HG03558 (cell line): ENCODE measurements at regions not wholly inside any gene's neighbourhood (a gene's known extent, or its start where the extent isn't known, plus 50 kb on each side); places are given as distances from the start of the nearest gene placed in this dataset.

Experiments
- ATAC-seq: cut with Tn5 transposase; IDR thresholded peaks from one replicate; pipeline ENCODE4 v1.9.1; 2021; ENCODE audit warnings: moderate number of reproducible peaks; ENCODE audit not compliant: unreplicated experiment; ENCODE audit errors: extremely low read depth

GRCh38 chr5:85159395-85159794, 774.7 kb upstream of the EDIL3 start:
- no peak for ATAC-seq

- no peak for ATAC-seq
These were observed 783.8 kb upstream of the EDIL3 start for GRCh38 chr5:85168474-85168873.

- ATAC-seq: no peak
These were observed 785.5 kb upstream of the EDIL3 start for GRCh38 chr5:85170183-85170582.

- ATAC-seq: no peak
These were observed 788.8 kb upstream of the EDIL3 start for GRCh38 chr5:85173469-85173868.

- no peak for ATAC-seq
These were observed 797.7 kb upstream of the EDIL3 start for GRCh38 chr5:85182344-85182743.

GRCh38 chr5:85204289-85204688, 819.6 kb upstream of the EDIL3 start:
- no peak for ATAC-seq

GRCh38 chr5:85205430-85205829, 820.8 kb upstream of the EDIL3 start:
- no peak for ATAC-seq

GRCh38 chr5:85225388-85225787, 840.7 kb upstream of the EDIL3 start:
- no peak for ATAC-seq

- no peak for ATAC-seq
These were observed 864.5 kb upstream of the EDIL3 start for GRCh38 chr5:85249204-85249603.

GRCh38 chr5:85263125-85263524, 878.4 kb upstream of the EDIL3 start:
- ATAC-seq: no peak

GRCh38 chr5:85266692-85267091, 882.0 kb upstream of the EDIL3 start:
- no peak for ATAC-seq

- ATAC-seq: no peak
These were observed 883.5 kb upstream of the EDIL3 start for GRCh38 chr5:85268194-85268593.

GRCh38 chr5:85278193-85278592, 893.5 kb upstream of the EDIL3 start:
- ATAC-seq: peak; percentile 57

GRCh38 chr5:85288914-85289313, 904.2 kb upstream of the EDIL3 start:
- no peak for ATAC-seq

GRCh38 chr5:85293145-85293785, 908.6 kb upstream of the EDIL3 start:
- no peak for ATAC-seq

GRCh38 chr5:85304524-85304923, 919.8 kb upstream of the EDIL3 start:
- ATAC-seq: no peak

GRCh38 chr5:85305766-85306165, 921.1 kb upstream of the EDIL3 start:
- no peak for ATAC-seq

- ATAC-seq: no peak
These were observed 926.9 kb upstream of the EDIL3 start for GRCh38 chr5:85311536-85311935.

- ATAC-seq: no peak
These were observed 935.8 kb upstream of the EDIL3 start for GRCh38 chr5:85320495-85320894.

- ATAC-seq: no peak
These were observed 948.6 kb upstream of the EDIL3 start for GRCh38 chr5:85333276-85333675.

- ATAC-seq: no peak
These were observed 952.8 kb upstream of the EDIL3 start for GRCh38 chr5:85337435-85337834.

GRCh38 chr5:85340790-85341189, 956.1 kb upstream of the EDIL3 start:
- no peak for ATAC-seq

- ATAC-seq: no peak
These were observed 961.1 kb upstream of the EDIL3 start for GRCh38 chr5:85345818-85346217.
